Stimulated activated CD4-positive, alpha-beta T cell treated with anti-CD3 and anti-CD28 coated beads, Interleukin-4, amount 100 ng/mL, for 48 hours (primary cell): ENCODE measurements at regions not wholly inside any gene's neighbourhood (a gene's known extent, or its start where the extent isn't known, plus 50 kb on each side); places are given as distances from the start of the nearest gene placed in this dataset.
"Not testable (repeated sequence)": the region's sequence is repeated elsewhere in the genome, so short reads cannot be mapped to it uniquely, and the experiment has no call there.

ENCODE experiments used
- DNase-seq, 2 donors: peaks; one replicate each; pipeline ENCODE4 v3.0.0-alpha.2; 2020; ENCODE audit warnings: low read depth in 2 of 2

GRCh38 chr10:57960406-57960805 is 307.3 kb downstream of the IPMK start:
- DNase-seq: no peak

- DNase-seq: no peak
Observed at GRCh38 chr10:57959318-57960006, 308.2 kb downstream of the IPMK start.

GRCh38 chr10:57955076-57955475 is 312.6 kb downstream of the IPMK start:
- DNase-seq: no peak

- no peak for DNase-seq
Observed at GRCh38 chr10:57952741-57953140, 315.0 kb downstream of the IPMK start.

GRCh38 chr10:57950442-57950974 is 317.2 kb downstream of the IPMK start:
- DNase-seq: no peak

GRCh38 chr10:57948796-57949195 is 318.9 kb downstream of the IPMK start:
- DNase-seq: no peak

GRCh38 chr10:57946833-57947232 is 320.9 kb downstream of the IPMK start:
- no peak for DNase-seq

GRCh38 chr10:57943701-57944100 is 324.0 kb downstream of the IPMK start:
- DNase-seq: no peak

GRCh38 chr10:57925045-57925444 is 342.6 kb downstream of the IPMK start:
- DNase-seq: no peak

GRCh38 chr10:57921140-57921539 is 346.6 kb downstream of the IPMK start:
- DNase-seq: no peak

GRCh38 chr10:57919864-57920263 is 347.8 kb downstream of the IPMK start:
- DNase-seq: no peak

GRCh38 chr10:57917019-57917418 is 350.7 kb downstream of the IPMK start:
- DNase-seq: no peak

GRCh38 chr10:57905861-57906260 is 361.8 kb downstream of the IPMK start:
- no peak for DNase-seq

GRCh38 chr10:57905010-57905409 is 362.7 kb downstream of the IPMK start:
- DNase-seq: no peak

GRCh38 chr10:57898231-57898630 is 369.5 kb downstream of the IPMK start:
- DNase-seq: no peak

- DNase-seq: no peak
Observed at GRCh38 chr10:57897611-57898010, 370.1 kb downstream of the IPMK start.

- no peak for DNase-seq
Observed at GRCh38 chr10:57894361-57894760, 373.3 kb downstream of the IPMK start.

- no peak for DNase-seq
Observed at GRCh38 chr10:57891201-57892006, 376.3 kb downstream of the IPMK start.

- no peak for DNase-seq
Observed at GRCh38 chr10:57890691-57891090, 377.0 kb downstream of the IPMK start.

- DNase-seq: not testable (repeated sequence)
Observed at GRCh38 chr10:57885618-57885968, 382.1 kb downstream of the IPMK start.

GRCh38 chr10:57884965-57885617 is 382.6 kb downstream of the IPMK start:
- DNase-seq: no peak

GRCh38 chr10:57884407-57884806 is 383.3 kb downstream of the IPMK start:
- no peak for DNase-seq
